ENCODE measurements at regions not wholly inside any gene's neighbourhood (a gene's known extent, or its start where the extent isn't known, plus 50 kb on each side); places are given as distances from the start of the nearest gene placed in this dataset.
"Not testable (repeated sequence)": the region's sequence is repeated elsewhere in the genome, so short reads cannot be mapped to it uniquely, and the experiment has no call there.

- DNase-seq: no peak
These were observed 153.6 kb downstream of the MAGEB17 start for GRCh38 chrX:16320765-16321355.

GRCh38 chrX:16333453-16333852 lies 166.2 kb downstream of the MAGEB17 start:
- no peak for DNase-seq

GRCh38 chrX:16335181-16335580 lies 167.9 kb downstream of the MAGEB17 start:
- DNase-seq: no peak

- no peak for DNase-seq
These were observed 180.8 kb downstream of the MAGEB17 start for GRCh38 chrX:16347968-16348670.

GRCh38 chrX:16357902-16358301 lies 190.6 kb downstream of the MAGEB17 start:
- DNase-seq: no peak

GRCh38 chrX:16360056-16360455 lies 192.8 kb downstream of the MAGEB17 start:
- not testable (repeated sequence) for DNase-seq

GRCh38 chrX:16368696-16369095 lies 201.4 kb downstream of the MAGEB17 start:
- DNase-seq: no peak

- DNase-seq: no peak
These were observed 208.8 kb downstream of the MAGEB17 start for GRCh38 chrX:16376056-16376455.

GRCh38 chrX:16386126-16386525 lies 218.8 kb downstream of the MAGEB17 start:
- DNase-seq: no peak

GRCh38 chrX:16392597-16392996 lies 225.3 kb downstream of the MAGEB17 start:
- no peak for DNase-seq

- DNase-seq: no peak
These were observed 227.0 kb downstream of the MAGEB17 start for GRCh38 chrX:16394290-16394689.

- DNase-seq: no peak
These were observed 236.5 kb downstream of the MAGEB17 start for GRCh38 chrX:16403808-16404207.

GRCh38 chrX:16416588-16416987 lies 233.4 kb upstream of the S100G start:
- no peak for DNase-seq

- DNase-seq: no peak
These were observed 231.3 kb upstream of the S100G start for GRCh38 chrX:16418650-16419049.

- no peak for DNase-seq
These were observed 222.3 kb upstream of the S100G start for GRCh38 chrX:16427668-16428067.

GRCh38 chrX:16429406-16429805 lies 220.6 kb upstream of the S100G start:
- DNase-seq: no peak

- DNase-seq: no peak
These were observed 218.7 kb upstream of the S100G start for GRCh38 chrX:16431266-16431665.

- no peak for DNase-seq
These were observed 216.9 kb upstream of the S100G start for GRCh38 chrX:16433021-16433420.

GRCh38 chrX:16435399-16435986 lies 214.5 kb upstream of the S100G start:
- DNase-seq: no peak

GRCh38 chrX:16436348-16437188 lies 213.4 kb upstream of the S100G start:
- DNase-seq: no peak

GRCh38 chrX:16440446-16440845 lies 209.5 kb upstream of the S100G start:
- no peak for DNase-seq

- DNase-seq: no peak
These were observed 205.6 kb upstream of the S100G start for GRCh38 chrX:16444353-16444752.

- DNase-seq: no peak
These were observed 204.7 kb upstream of the S100G start for GRCh38 chrX:16445166-16445752.

Measured in skin of body (tissue), 1 donor.